Tibial nerve (tissue), 4 donors: ENCODE measurements at regions not wholly inside any gene's neighbourhood (a gene's known extent, or its start where the extent isn't known, plus 50 kb on each side); places are given as distances from the start of the nearest gene placed in this dataset.

ENCODE experiments used
- DNase-seq, 2 donors: peaks; one replicate each; pipeline ENCODE4 v3.0.0-alpha.2; 2019; ENCODE audit warnings: low spot score in 2 of 2
- H3K27ac ChIP-seq, 4 donors: fragments of 200-600 bp; sonication (generic) in 3 of 4; one replicate each; pipeline ENCODE4 v1.5.1; 2017 to 2019; ENCODE audit warnings: mild to moderate bottlenecking in 1 of 4
- H3K27me3 ChIP-seq, 2 donors: fragments of 200-600 bp; sonication (generic) in 1 of 2; one replicate each; pipeline versions ENCODE4 v1.5.1 to v1.6.0; 2017 to 2019
- H3K36me3 ChIP-seq, 3 donors: fragments of 200-600 bp; sonication (generic); one replicate each; pipeline ENCODE4 v1.5.1; 2018 to 2019
- H3K4me1 ChIP-seq, 4 donors: fragments of 200-600 bp; sonication (generic) in 3 of 4; one replicate each; pipeline ENCODE4 v1.5.1; 2017 to 2019
- H3K4me3 ChIP-seq, 4 donors: fragments of 200-600 bp; sonication (generic) in 3 of 4; one replicate each; pipeline ENCODE4 v1.5.1; 2017 to 2019; ENCODE audit warnings: mild to moderate bottlenecking in 1 of 4, moderate library complexity in 1 of 4
- H3K9me3 ChIP-seq, 4 donors: fragments of 200-600 bp; sonication (generic) in 3 of 4; one replicate each; pipeline ENCODE4 v1.5.1; 2017 to 2019
- CTCF ChIP-seq, 5 experiments: fragments of 200-600 bp in 3 of 5; fragments of 450-650 bp in 2 of 5; sonication (generic) in 3 of 5; IDR thresholded peaks; one replicate each; pipeline ENCODE4 v1.5.1; 2016 to 2019; ENCODE audit warnings: antibody characterized with exemption in 5 of 5, mild to moderate bottlenecking in 3 of 5, moderate library complexity in 2 of 5
- EP300 ChIP-seq, 2 donors: sonication (generic); formaldehyde crosslinking; IDR thresholded peaks; one replicate each; pipeline ENCODE4 v1.6.1; 2017; ENCODE audit warnings: antibody characterized with exemption in 2 of 2, mild to moderate bottlenecking in 1 of 2
- POLR2A ChIP-seq, 2 donors: fragments of 450-650 bp; IDR thresholded peaks; one replicate each; pipeline ENCODE4 v1.6.1; 2017; ENCODE audit warnings: antibody characterized with exemption in 2 of 2, mild to moderate bottlenecking in 2 of 2, moderate library complexity in 2 of 2
- WGBS, 2 donors: methylation state at CpG; one replicate each; pipeline ENCODE4 v1.1.5; 2018; 5-methylcytosine and 5-hydroxymethylcytosine counted together

DNA sequence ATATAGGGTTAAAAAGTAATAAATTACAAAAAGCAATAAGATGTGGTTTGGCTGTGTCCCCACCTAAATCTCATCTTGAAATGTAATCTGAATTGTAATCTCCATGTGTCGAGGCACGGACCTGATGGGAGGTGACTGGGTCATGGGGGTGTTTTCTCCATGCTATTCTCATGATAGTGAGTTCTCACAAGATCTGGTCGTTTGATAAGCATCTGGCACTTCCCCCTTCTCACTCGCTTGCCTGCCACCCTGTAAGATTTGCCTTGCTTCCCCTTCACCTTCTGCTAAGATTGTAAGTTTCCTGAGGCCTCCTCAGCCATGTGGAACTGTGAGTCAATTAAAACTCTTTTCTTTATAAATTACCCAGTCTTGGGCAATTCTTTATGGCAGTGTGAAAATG is 577.4 kb downstream of the TBC1D4 start:
- Histone ChIP-seq H3K36me3 (no peaks in the 10 kb centered on the region), H3K9me3 (no peaks in the 10 kb centered on the region), H3K27me3 (no peaks in the 10 kb centered on the region), H3K4me1 (no peaks in the 10 kb centered on the region), H3K27ac (no peak overlapping the region), H3K4me3 (no peak overlapping the region)
- no peak for DNase-seq
- WGBS, 2 donors = 67 to 69% methylated on average over 4 of the region's 4 CpGs
- no peak for TF ChIP-seq CTCF (IDR thresholded peaks at IDR 0.05)
- no peak for TF ChIP-seq POLR2A (IDR thresholded peaks at IDR 0.05)
- TF ChIP-seq EP300 (IDR thresholded peaks at IDR 0.05) = no peak

- Histone ChIP-seq H3K27ac (no peak overlapping the region), H3K4me1 (peaks cover 0 to 12% (median 0%) of the 10 kb centered on the region in 4 donors), H3K4me3 (no peak overlapping the region), H3K36me3 (no peaks in the 10 kb centered on the region), H3K27me3 (no peaks in the 10 kb centered on the region), H3K9me3 (no peaks in the 10 kb centered on the region)
- TF ChIP-seq CTCF (IDR thresholded peaks at IDR 0.05) (no peak), POLR2A (IDR thresholded peaks at IDR 0.05) (no peak), EP300 (IDR thresholded peaks at IDR 0.05) (no peak)
- no peak for DNase-seq
- WGBS, 2 donors = 69 to 71% methylated on average over 1 of the region's 1 CpG
Observed at GRCh38 chr13:74895042-74895796, 586.8 kb downstream of the TBC1D4 start.

DNA sequence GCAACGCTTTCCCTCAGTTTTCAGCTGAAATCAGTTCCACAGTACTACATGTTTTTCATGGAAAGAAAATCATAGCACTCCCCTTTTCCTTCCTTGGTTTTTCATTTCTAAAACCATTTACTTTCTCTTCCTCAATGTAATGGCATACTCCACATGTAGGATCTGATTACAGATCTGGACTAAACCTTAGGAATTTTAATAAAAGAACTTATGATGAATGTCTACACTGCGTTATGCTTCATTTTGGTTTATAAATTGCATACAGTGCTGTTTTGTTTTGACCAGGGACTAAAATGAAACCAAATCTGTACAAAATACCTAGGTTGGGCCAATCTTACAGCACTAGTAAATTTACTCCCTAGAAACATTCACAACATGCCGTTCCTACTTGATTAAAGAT is 589.9 kb downstream of the TBC1D4 start:
- Histone ChIP-seq H3K4me1 (peaks cover 0 to 12% (median 0%) of the 10 kb centered on the region in 4 donors), H3K27ac (peak overlapping the region in 2 of 4 donors; percentile 21 to 51), H3K27me3 (no peaks in the 10 kb centered on the region), H3K9me3 (no peaks in the 10 kb centered on the region), H3K36me3 (no peaks in the 10 kb centered on the region), H3K4me3 (no peak overlapping the region)
- DNase-seq = no peak
- TF ChIP-seq EP300 (IDR thresholded peaks at IDR 0.05) (no peak), POLR2A (IDR thresholded peaks at IDR 0.05) (no peak)
- WGBS, 2 donors = 66 to 76% methylated on average over 3 of the region's 3 CpGs

DNA sequence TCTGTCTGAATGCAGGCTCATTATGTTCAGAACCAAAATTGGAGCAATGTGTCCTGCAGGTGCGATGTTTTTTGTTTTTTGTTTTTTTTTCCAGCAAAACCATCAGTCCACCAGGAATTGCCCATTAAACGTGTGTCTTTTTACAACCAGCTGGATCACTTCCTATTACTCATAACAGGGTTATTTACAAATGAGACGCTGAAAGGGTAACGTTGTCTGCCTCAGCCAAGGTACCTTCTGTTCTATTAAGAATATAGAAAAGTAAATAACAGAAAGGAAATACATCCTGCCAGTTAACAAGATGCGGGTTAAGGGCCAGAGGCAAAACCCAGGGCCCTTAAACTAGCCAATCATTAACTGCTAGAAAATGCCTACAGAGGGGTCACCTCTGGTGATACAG is 590.4 kb downstream of the TBC1D4 start:
- Histone ChIP-seq H3K4me1 (peaks cover 0 to 16% (median 0%) of the 10 kb centered on the region in 4 donors), H3K27ac (peak overlapping the region in 2 of 4 donors; percentile 21 to 51), H3K9me3 (no peaks in the 10 kb centered on the region), H3K27me3 (no peaks in the 10 kb centered on the region), H3K4me3 (no peak overlapping the region), H3K36me3 (no peaks in the 10 kb centered on the region)
- WGBS, 2 donors = 41 to 43% methylated on average over 5 of the region's 5 CpGs
- TF ChIP-seq EP300 (IDR thresholded peaks at IDR 0.05) (no peak), POLR2A (IDR thresholded peaks at IDR 0.05) (no peak), CTCF (IDR thresholded peaks at IDR 0.05) (no peak)
- DNase-seq = no peak

DNA sequence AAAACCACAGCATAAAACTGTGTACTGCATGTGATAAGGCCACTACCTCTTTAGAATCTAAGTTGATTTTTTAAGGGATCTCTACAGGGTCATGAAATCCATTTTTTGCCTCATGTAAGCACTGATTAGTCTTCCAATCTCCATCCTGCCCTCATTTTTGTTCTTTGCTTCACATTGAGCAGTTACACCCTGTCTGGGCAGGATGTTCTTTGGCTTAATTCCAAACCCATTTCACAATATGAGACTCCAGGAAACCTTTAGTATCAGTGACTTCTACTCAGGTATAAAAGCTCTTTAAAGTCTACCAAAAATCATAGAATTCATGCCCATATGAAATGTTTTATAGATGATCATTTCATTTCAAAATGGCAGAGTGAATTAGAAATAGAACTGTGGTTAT is 592.6 kb downstream of the TBC1D4 start:
- no peak overlapping the region for H3K4me3 ChIP-seq
- no peak for DNase-seq
- H3K36me3 ChIP-seq = no peaks in the 10 kb centered on the region
- H3K27me3 ChIP-seq = no peaks in the 10 kb centered on the region
- no peak for TF ChIP-seq CTCF (IDR thresholded peaks at IDR 0.05)
- no peak for TF ChIP-seq EP300 (IDR thresholded peaks at IDR 0.05)
- TF ChIP-seq POLR2A (IDR thresholded peaks at IDR 0.05) = no peak
- H3K27ac ChIP-seq = no peak overlapping the region
- H3K4me1 ChIP-seq = peaks cover 0 to 19% (median 0%) of the 10 kb centered on the region in 4 donors
- no peaks in the 10 kb centered on the region for H3K9me3 ChIP-seq
